Epidermal melanocyte (primary cell): ENCODE measurements at regions not wholly inside any gene's neighbourhood (a gene's known extent, or its start where the extent isn't known, plus 50 kb on each side); places are given as distances from the start of the nearest gene placed in this dataset.

Experiments
- DNase-seq: peaks from one replicate; pipeline ENCODE4 v3.0.0; 2011; ENCODE audit warnings: low spot score; ENCODE audit not compliant: insufficient read length

GRCh38 chr6:105500693-105501092 is 97.8 kb upstream of the PREP start:
- no peak for DNase-seq

- DNase-seq: no peak
Observed at GRCh38 chr6:105499931-105500330, 97.0 kb upstream of the PREP start.

DNA sequence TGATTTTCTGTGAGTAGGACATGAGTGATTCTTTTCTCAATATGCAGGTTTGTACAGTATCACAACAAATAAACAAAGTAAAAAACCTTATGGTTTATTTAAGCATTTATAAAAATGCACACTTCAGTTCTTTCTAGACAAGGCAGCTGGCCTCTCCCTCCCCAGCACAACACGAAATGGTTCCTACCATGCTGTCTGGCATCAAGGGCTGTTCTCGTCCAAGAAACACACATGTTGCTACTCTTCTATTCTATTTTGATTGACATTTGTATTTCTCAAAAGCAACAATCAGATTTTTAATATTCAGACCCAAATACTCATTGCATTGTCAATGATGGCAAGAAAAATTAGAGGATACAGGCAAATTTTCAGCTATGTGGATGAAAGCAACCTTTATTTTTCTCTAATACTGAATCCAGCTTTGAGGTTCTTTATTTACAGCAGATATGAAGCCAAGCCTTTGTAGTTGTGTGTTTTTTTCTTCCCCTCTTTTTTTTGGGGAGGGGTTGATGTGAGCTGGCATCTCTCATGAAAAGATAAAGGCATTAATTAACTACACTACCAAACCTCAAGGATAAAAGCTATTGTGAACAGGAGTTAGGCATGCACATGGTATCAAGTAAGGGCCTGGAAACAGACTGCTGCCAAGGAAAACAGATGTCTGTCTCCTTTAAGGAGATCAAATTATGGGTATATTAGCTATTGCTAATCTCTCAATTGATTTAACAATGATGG is 96.4 kb upstream of the PREP start:
- DNase-seq: no peak

DNA sequence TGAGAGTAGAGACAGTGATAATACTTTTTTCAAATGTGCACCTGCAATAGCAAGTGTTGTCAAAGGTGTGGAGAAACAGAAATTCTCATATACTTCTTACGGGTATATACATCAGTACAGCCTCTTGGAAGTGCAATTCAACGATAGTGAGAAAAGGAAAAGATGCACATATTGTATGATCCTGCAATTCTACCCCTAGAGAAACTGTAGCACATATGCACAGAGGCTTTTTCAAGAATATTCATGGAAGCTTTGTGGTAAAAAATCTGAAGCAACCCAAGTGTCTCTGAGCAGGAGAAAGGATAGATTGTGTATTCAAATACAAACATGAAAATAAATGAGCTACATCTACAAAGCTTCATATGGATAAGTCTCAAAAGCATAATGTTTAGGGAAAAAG is 94.7 kb upstream of the PREP start:
- no peak for DNase-seq

GRCh38 chr6:105495515-105495914 is 92.6 kb upstream of the PREP start:
- no peak for DNase-seq

DNA sequence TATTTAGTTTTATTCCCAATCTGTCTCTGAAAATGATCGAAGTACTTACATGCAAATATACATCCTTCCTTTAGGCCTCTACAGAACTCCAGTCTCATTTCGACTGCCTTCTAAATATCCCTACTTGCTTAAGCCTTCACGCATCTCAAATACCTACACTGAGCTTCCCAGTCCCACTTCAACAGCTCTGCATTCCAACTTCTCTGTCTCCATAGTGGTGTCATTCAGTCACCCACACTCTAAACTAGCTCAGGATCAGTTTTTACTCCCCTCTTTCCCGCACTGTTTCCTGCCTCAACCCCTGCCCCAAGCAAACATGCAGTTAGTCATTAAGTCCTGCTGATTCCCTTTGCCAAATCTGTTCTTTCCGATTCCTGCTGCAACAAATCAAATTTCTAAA is 91.8 kb upstream of the PREP start:
- DNase-seq: no peak

- no peak for DNase-seq
Observed at GRCh38 chr6:105493736-105494135, 90.9 kb upstream of the PREP start.

- DNase-seq: no peak
Observed at GRCh38 chr6:105492706-105493673, 90.1 kb upstream of the PREP start.

GRCh38 chr6:105489216-105489530 is 86.3 kb upstream of the PREP start:
- no peak for DNase-seq

DNA sequence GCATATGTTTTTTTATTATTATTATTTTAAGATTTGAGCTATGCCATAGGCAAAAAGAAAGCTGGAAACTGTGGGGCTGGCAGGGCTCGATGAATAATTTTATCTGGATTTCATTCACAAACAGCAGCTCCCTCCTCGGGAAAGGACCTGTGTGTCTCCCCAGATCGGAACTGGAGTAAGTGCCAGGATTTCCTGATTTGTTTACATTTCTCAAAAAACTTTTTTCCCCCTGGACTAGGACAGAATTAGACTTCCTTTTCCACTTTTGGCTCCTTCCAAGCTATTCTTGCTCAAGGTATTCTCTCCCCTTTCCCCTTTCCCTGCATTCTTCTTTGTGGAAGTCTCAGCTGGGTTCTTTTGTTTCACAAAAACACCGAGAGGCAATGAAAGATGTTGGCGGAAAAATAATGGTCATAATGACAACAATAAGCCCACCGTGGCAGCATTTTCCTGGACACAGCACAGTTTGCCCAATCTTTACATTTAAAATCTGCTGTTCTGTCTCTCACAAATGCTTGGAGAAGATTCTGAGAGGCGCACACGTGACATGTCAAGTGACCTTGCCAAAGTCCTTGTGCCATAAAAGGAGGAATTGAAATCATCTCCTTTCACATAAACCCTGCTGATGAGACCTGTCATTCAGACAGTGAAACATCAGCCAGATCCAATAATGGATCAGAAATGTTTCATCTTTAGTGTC is 85.8 kb upstream of the PREP start:
- DNase-seq: no peak

- no peak for DNase-seq
Observed at GRCh38 chr6:105487040-105487790, 84.3 kb upstream of the PREP start.

DNA sequence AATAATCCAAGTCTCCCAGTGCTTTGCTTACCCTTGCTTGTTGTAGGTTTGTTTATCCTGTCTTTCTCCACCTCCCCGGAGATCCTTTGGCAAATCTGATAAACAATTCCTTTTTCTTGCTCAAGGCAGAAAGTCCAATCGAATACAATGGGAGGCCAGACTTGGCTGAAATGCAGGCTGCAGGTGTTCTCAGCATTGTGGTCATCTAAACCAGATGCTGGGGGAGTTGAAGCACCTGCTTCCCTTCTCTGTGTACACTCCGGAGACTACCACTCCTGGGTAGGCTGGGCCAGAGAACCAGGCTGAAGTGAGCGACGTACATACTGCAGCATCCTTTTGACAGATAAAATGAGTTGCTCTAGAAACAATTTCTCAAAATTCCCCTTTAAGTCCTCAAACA is 82.6 kb upstream of the PREP start:
- DNase-seq: no peak

DNA sequence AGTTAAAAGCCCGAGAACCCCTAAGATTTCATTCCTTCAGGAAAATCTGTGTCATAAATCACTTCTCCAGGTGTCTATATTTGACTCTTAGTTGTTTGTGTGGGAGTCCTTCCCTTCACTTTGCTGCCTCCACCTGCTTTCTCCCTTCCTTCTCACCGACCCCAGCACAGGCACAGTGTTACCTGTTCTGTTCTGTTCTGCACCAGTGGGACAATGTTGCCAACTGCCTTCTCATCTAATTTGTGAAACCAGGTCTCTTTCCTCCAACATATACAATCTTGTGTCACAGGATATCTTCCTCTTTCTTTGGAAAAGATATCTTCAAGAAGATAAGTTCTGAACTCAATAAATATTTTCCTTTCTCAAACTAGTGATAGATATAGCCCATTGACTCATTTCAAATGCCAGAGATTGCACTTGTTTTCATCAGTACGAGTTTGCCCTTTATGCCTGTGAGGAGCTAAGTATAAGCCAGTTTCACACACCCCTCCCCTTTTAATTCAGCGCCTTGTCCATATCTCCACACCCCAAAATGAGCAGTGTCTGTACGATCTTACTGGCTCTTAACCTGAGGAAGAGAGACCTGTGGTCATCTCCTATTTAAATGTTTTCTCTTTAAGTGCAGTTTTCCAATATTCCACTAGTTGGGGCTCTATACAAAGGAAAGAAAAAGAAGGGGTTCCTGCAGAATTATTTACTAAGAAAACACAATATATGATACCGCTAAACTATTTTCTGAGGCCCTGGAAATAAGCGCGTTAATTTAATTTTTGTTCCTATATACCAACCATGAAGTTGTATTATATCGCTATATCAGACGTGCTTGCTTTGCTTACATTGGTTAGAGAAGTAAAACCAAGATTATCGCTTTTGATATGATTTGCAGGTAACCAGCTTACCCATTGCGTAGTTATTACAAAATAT is 81.6 kb upstream of the PREP start:
- DNase-seq: no peak

- no peak for DNase-seq
Observed at GRCh38 chr6:105483492-105483891, 80.6 kb upstream of the PREP start.

GRCh38 chr6:105482921-105483320 is 80.0 kb upstream of the PREP start:
- DNase-seq: no peak

DNA sequence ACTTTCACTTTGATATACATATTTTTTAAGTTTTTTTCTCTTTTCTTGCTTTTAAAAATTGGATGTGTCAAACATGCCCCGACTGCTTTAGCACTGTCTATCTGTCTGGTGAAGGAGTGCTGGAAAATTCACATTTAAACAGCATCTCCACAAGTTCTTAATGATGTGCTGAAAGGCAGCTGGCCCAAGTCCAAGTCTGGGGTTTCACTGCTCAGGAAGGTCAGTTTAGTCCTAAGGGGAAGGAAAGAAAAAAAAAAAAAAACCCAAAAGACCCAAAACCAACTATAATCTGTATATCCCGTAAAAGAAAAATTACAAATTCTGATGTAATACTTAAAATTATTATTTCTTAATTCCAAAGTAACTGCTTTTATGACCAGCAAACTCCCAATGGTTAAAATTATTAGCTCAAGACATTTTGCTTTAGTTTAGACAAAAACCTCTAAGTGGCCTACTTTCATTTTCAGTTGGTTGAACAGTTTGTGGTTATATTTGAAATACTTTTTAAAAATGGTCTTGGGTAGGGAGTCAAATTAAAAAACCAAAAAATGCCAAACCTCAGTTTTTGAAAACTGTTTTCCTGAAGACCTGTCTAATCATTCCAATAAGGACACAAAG is 79.5 kb upstream of the PREP start:
- DNase-seq: no peak

DNA sequence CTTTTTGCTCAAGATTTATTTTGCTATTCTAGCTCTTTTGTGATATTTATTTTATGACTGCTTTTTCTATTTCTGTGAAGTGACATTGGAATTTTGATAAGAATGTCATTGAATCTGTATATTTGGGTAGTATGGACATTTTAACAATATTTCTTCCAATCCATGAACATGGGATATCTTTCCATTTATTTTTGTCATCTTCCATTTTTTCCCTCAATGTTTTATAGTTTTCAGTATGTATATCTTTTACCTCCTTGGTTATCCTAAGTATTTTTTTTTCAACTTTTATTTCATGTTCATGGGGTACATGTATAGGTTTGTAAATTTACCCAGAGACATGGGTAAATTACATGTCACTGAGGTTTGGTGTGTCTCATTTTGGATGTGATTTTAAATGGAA is 74.1 kb upstream of the PREP start:
- DNase-seq: no peak

- no peak for DNase-seq
Observed at GRCh38 chr6:105474234-105474633, 71.4 kb upstream of the PREP start.

- no peak for DNase-seq
Observed at GRCh38 chr6:105469946-105470345, 67.1 kb upstream of the PREP start.

DNA sequence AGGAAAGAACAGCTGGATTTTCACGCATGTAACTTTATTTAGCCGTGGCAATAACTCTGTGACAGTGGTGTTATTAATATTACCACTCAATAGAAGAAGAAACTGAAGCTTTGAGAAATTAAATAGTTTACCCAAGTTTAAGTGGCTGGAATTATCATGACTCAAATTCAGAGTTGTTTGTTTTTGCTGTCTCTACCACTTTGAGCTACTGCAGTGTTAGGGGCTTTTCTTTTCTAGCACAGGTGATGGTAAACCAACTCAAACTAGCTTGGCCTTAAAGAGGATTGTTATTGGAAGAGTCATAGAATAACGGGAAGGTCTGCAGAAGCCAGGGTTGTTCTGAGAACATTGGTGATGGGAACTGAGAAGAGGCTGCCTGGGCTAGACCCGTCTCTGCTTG is 66.0 kb upstream of the PREP start:
- DNase-seq: no peak
